Gastroesophageal sphincter (tissue), 3 donors: ENCODE measurements at regions not wholly inside any gene's neighbourhood (a gene's known extent, or its start where the extent isn't known, plus 50 kb on each side); places are given as distances from the start of the nearest gene placed in this dataset.

Experiments used
- CTCF ChIP-seq, 4 experiments: fragments of 200-600 bp in 2 of 4; fragments of 450-650 bp in 2 of 4; sonication (generic) in 1 of 4; IDR thresholded peaks; one replicate each; pipeline ENCODE4 v1.5.1; 2017 to 2019; ENCODE audit warnings: antibody characterized with exemption in 4 of 4, mild to moderate bottlenecking in 2 of 4, moderate library complexity in 2 of 4
- EP300 ChIP-seq: sonication (generic); formaldehyde crosslinking; IDR thresholded peaks from one replicate; pipeline ENCODE4 v1.6.1; 2017; ENCODE audit warnings: antibody characterized with exemption, mild to moderate bottlenecking
- POLR2A ChIP-seq, 2 donors: fragments of 450-650 bp; IDR thresholded peaks; one replicate each; pipeline ENCODE4 v1.6.1; 2017; ENCODE audit warnings: antibody characterized with exemption in 2 of 2, mild to moderate bottlenecking in 2 of 2, moderate library complexity in 1 of 2
- POLR2AphosphoS5 ChIP-seq: sonication (generic); formaldehyde crosslinking; IDR thresholded peaks from one replicate; pipeline ENCODE4 v1.6.1; 2017; ENCODE audit warnings: antibody characterized with exemption

DNA sequence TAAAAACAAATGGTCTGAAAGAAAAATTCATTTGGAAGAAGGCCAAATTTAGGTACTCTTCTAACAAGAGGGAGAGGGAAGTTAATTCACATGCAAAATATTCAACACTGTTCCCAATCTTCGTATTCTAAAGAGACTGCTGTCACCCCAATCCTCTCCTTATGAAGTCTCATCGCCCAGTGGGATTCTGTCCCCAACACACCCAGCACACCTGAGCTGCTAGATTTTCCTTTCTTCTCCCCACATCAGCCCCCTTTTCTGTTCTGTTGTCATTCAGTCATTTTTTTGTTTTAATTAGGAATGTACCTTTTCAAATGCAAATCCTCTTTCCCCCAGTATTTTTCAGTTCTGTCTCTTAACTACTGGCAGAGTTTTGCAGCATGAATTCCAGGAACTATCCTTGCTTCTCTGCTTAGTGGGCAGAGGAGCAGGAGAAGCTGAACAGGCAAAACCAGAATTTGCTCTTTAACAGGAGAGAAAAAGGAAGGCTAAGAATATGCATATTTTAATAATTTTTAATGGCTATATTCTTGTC, 366.9 kb downstream of the MAN2A1 start:
- TF ChIP-seq CTCF (IDR thresholded peaks at IDR 0.05) (no peak), POLR2AphosphoS5 (no peak), POLR2A (IDR thresholded peaks at IDR 0.05) (no peak), EP300 (no peak)
